Upper lobe of right lung (tissue), 1 donor: ENCODE measurements at regions not wholly inside any gene's neighbourhood (a gene's known extent, or its start where the extent isn't known, plus 50 kb on each side); places are given as distances from the start of the nearest gene placed in this dataset.
A peak's percentile ranks its signal among the peaks of the same experiment; 100 is the strongest.

Experiments used
- ATAC-seq: fragments of 200-7000 bp; cut with Tn5 transposase; one replicate; pipeline ENCODE4 v1.9.1; 2020; ENCODE audit warnings: mild to moderate bottlenecking, moderate library complexity
- DNase-seq: peaks from one replicate; pipeline ENCODE4 v3.0.0-alpha.2; 2020
- H3K27ac ChIP-seq: fragments of 200-600 bp; one replicate; pipeline ENCODE4 v1.8.0; 2022
- H3K27me3 ChIP-seq: fragments of 200-600 bp; one replicate; pipeline ENCODE4 v1.8.0; 2022; ENCODE audit warnings: mild to moderate bottlenecking
- H3K36me3 ChIP-seq: fragments of 200-600 bp; one replicate; pipeline ENCODE4 v1.8.0; 2022
- H3K4me1 ChIP-seq: fragments of 200-600 bp; one replicate; pipeline ENCODE4 v1.8.0; 2022
- H3K4me3 ChIP-seq: fragments of 200-600 bp; one replicate; pipeline ENCODE4 v1.8.0; 2022; ENCODE audit warnings: mild to moderate bottlenecking
- H3K9me3 ChIP-seq: fragments of 200-600 bp; one replicate; pipeline ENCODE4 v1.8.0; 2022
- CTCF ChIP-seq: fragments of 200-600 bp; IDR thresholded peaks from one replicate; pipeline ENCODE4 v1.8.0; 2022; ENCODE audit warnings: antibody characterized with exemption
- intact Hi-C: fragments of 100-400 bp; cut with DNase I; formaldehyde crosslinking; loops from one replicate; pipeline ENCODE4 v1.11.0; 2022
- donor health status: DM: no; HTN: yes; CAD: no; lungs with severe emphysema.

- intact Hi-C loops = no loop called here
- Histone ChIP-seq H3K4me1 (no peaks in the 10 kb centered on the region), H3K36me3 (no peaks in the 10 kb centered on the region), H3K4me3 (no peak overlapping the region), H3K9me3 (no peaks in the 10 kb centered on the region), H3K27ac (no peak overlapping the region), H3K27me3 (no peaks in the 10 kb centered on the region)
- DNase-seq (no peak), ATAC-seq (peak; percentile 53)
- peak; percentile 39 for TF ChIP-seq CTCF
These were observed 322.1 kb downstream of the MAP2K4 start for GRCh38 chr17:12342609-12343435.

DNA sequence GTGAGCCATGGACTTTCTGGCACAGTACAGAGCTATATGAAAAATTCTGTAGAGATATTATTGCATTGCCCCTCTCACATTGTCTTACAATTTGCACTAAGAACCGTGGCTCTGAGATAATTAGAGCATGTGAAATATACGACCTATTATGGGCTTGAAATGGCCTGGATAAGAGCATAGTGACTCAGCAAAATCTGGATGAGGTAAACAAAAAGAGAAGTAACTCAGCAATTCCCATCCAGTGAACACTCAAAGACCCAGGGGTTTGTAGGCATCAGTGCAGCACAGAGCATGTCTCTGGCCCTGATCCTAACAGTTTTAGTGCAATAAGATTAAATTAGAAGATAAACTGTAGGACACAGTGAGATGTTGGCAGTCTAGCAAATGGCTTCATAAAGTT, 317.2 kb upstream of the MYOCD start:
- intact Hi-C loops = no loop called here
- Histone ChIP-seq H3K4me3 (no peak overlapping the region), H3K9me3 (no peaks in the 10 kb centered on the region), H3K4me1 (no peaks in the 10 kb centered on the region), H3K27me3 (no peaks in the 10 kb centered on the region), H3K27ac (no peak overlapping the region), H3K36me3 (no peaks in the 10 kb centered on the region)
- TF ChIP-seq CTCF = no peak
- ATAC-seq (no peak), DNase-seq (no peak)

- intact Hi-C loops = no loop called here
- Histone ChIP-seq H3K4me1 (no peaks in the 10 kb centered on the region), H3K27me3 (no peaks in the 10 kb centered on the region), H3K4me3 (no peak overlapping the region), H3K27ac (no peak overlapping the region), H3K9me3 (no peaks in the 10 kb centered on the region), H3K36me3 (no peaks in the 10 kb centered on the region)
- ATAC-seq (no peak), DNase-seq (no peak)
- no peak for TF ChIP-seq CTCF
These were observed 316.4 kb upstream of the MYOCD start for GRCh38 chr17:12349297-12349696.

- no peak overlapping the region for H3K27ac ChIP-seq
- H3K9me3 ChIP-seq = no peaks in the 10 kb centered on the region
- peak; percentile 31 for ATAC-seq
These were observed 313.6 kb upstream of the MYOCD start for GRCh38 chr17:12352127-12352526.

DNA sequence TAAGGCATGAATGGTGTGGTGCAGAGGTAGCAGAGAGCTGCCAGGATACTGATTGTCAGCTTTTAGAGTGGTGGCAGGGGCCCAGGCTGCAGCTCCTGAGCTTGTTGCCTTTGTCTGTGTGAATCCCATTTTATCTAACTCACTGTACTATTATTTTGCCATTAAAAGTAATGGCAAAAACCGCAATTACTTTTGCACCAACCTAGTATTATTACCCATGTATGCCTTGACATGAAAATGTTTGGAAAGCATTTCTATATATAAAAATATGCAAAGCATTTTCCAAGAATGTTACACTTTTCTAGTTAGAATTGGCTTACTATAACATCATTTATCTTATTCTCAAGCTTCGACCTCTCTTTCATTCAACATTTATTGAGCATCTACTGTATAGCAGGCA, 308.1 kb upstream of the MYOCD start:
- Histone ChIP-seq H3K4me3 (no peak overlapping the region), H3K9me3 (no peaks in the 10 kb centered on the region), H3K4me1 (no peaks in the 10 kb centered on the region), H3K27ac (no peak overlapping the region), H3K36me3 (no peaks in the 10 kb centered on the region), H3K27me3 (no peaks in the 10 kb centered on the region)
- intact Hi-C loops = no loop called here
- DNase-seq (no peak), ATAC-seq (no peak)
- TF ChIP-seq CTCF = no peak

More at GRCh38 chr17:12352127-12352526, 313.6 kb upstream of the MYOCD start:
- intact Hi-C loops = no loop called here
- Histone ChIP-seq H3K4me1 (no peaks in the 10 kb centered on the region), H3K27me3 (no peaks in the 10 kb centered on the region), H3K4me3 (no peak overlapping the region), H3K36me3 (no peaks in the 10 kb centered on the region)
- no peak for DNase-seq
- TF ChIP-seq CTCF = no peak
